HG02678 (cell line): ENCODE measurements at regions not wholly inside any gene's neighbourhood (a gene's known extent, or its start where the extent isn't known, plus 50 kb on each side); places are given as distances from the start of the nearest gene placed in this dataset.

Source experiments
- ATAC-seq: cut with Tn5 transposase; IDR thresholded peaks from one replicate; pipeline ENCODE4 v1.9.1; 2021; ENCODE audit warnings: mild to moderate bottlenecking, moderate library complexity; ENCODE audit not compliant: unreplicated experiment

DNA sequence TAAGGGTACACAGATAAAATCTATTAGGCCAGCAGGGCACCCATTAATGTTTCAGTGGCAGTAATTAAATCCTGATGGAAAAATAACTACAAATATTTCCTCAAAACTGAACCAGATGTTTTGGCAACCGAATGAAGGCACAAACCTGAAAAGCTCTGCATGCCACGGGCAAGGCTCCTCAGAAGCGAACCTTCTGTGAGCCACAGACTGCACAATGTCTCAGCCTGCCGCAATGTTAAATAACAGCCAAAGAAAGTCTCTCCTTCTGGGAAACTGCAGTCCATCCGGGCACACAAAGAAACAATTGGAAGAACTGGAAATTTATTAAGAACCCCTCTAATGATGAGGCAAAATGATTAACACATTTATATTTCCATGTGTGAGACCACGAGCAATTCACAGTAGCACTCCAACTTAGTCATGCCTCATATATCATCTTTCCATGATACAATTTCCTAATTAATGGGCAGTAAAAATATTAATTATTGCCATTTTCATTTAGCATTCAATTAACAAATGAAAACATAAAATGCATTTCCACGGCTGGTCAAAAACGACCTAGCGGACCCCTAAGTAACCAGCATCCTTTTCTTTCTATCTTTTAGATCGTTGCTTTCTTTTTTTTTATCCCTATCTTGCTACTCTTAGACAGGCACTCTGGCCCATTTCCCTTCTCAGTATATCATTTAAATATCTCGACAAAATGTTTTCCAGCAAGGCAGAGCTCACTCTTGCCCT is 237.5 kb downstream of the EPHA4 start:
- no peak for ATAC-seq

DNA sequence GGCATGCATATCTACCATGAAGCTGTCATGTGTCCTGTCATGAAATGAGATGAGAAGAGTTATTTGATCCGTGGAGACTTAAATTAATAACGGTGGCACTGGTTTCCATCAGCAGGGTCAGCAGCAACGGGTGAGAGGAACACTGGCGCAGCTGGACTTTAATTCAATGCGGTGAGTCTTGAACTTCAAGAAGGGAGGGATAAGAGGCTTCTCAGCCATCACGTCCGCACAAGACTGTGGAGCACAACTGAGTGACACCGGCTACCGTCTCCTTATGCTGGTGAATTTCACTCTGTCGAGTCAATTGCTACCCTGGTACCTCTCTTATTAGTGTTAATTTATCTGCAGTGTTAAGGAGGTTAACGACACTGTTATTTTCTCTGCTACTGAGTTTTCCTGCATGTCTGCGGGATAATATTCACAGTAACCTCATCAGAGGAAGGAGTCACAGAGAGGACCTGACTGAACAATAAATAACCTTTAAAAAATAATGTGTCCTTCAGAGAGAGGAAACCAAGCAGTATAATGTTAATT is 236.8 kb downstream of the EPHA4 start:
- no peak for ATAC-seq

DNA sequence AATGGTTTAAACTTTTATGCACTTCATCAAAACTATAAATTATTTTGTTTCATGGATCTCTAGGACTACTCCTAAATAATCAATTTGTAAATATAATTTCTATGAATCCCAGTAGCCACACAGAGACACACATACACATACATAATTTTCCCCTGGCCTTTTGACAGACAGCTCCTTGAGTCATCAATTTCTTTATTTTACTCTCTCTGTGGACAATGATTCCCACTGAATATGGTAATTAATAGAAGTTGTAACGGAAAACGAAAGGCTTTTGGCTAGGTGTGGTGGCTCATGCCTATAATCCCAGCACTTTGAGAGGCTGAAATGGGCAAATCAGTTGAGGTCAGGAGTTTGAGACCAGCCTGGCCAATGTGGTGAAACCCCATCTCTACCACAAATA is 235.1 kb downstream of the EPHA4 start:
- ATAC-seq, result no peak

DNA sequence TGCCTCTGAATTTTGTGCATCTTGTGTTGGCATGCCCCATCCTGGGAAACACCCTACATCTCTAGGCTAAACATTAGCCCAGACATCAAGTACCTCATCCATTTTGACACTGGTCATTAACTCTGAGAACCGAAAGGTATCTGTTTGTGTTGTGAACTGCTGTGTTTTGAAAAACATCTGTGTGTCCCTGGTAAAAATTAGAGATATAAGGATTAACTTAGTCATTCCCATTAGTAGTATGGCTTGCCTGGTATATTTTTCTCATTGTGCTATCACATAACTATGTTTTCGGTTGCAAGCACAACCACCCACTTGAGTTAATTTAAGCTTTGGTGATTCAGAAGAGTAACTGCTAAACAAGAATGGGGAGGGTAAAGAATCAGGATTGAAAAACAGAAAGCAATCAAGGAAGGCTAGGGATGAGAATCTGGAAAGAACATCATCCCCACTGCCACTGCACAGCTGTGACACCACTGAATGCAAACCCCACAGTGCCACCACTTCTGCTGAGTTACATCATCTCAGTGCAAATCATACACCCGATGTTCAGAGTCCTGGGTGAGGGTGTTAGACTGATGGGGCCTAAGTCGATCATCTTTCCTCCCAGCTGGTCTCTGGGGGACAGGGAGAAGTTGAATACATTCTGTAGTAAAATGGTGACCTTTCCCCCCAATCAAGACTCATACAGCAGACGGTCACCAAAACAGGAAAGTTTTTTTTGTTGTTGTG is 234.0 kb downstream of the EPHA4 start:
- no peak for ATAC-seq

DNA sequence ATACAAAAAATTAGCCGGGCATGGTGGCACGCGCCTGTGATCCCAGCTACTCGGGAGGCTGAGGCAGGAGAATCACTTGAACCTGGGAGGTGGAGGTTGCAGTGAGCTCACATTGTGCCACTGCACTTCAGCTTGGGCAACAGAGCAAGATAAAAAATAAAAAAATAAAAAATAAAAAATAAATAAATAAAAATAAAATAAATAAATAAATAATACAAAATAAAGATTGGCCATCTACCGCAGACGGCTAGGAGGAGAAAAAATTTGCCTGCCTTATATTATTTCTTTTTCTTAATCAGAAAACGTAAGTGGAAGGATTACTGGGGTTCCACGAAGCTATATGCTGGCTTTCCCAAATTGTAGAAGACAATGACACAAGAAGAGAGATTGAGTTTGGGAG is 229.7 kb downstream of the EPHA4 start:
- ATAC-seq, result no peak

DNA sequence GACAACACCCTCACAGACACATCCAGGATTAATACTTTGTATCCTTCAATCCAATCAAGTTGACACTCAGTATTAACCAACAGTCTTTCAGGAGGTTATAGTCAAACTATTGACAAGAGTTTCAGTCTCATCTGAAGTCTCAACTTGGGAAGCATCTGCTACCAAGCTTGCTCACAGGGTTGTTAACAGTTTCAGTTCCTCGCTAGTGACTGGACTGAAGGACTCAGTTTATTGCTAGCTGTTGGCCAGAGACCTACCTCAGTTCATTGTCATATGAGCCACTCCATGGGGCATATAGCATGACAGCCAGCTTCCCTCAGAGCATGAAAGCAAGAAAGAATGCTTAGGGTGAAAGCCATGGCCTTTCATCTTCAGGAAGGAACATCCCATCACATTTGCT is 228.6 kb downstream of the EPHA4 start:
- ATAC-seq, result no peak

DNA sequence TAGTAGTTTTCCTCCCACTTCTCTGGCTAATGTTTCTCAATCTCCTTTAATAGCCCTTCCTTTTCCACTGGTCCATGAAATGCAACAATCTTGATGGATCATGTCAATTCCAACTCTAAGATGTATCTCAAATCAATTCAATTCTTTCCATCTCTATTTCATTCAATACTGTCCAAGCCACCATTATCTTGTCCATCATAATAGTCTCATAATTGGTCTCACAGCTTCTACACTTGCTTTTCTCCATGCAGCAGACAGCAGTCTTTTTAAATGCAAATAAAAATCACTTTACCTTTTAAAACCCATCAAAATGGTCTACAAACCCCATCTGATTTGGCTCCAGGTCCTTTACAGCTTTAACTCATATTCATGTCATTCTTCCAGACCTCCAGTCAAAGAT is 226.6 kb downstream of the EPHA4 start:
- ATAC-seq, result no peak

DNA sequence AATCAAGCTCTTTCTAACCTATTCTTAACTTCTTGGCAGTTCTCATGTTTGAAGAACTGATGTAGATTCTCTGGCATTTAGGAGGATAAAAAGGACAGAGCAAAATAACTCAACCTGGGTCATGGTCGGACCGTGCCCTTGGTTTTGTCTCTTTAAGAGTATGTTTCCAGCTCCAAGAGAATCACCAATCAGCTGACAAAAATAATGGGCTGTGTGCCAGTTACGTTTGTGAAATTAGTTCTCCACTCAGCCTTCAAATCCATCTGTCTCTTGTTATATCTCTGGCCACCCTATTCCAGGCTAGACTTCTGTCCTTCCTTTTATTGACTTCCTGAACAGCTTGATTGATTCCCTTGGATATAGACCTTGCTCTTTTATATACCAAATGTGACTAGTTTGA is 225.7 kb downstream of the EPHA4 start:
- ATAC-seq, result no peak

GRCh38 chr2:221347471-221347870 is 224.6 kb downstream of the EPHA4 start:
- no peak for ATAC-seq

GRCh38 chr2:221350616-221351015 is 221.5 kb downstream of the EPHA4 start:
- ATAC-seq, result no peak

DNA sequence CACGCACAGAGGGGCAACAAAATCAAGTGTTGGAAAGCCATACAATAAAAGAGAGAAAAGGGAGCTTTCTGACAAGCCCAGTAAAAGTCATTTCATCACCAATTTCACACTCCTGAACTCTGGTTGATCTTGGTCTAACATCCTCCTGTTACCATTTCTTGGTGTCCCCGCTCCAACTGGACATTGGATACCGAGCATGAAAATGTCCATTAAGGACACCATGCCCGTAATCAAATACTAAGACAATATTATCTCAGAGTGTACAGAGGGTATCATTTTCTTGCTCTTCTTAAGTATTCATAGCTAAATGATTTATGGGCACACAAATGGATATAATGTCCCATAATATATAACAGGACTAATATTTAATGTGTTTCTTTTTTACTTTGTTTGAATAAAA is 218.9 kb downstream of the EPHA4 start:
- ATAC-seq, result no peak

DNA sequence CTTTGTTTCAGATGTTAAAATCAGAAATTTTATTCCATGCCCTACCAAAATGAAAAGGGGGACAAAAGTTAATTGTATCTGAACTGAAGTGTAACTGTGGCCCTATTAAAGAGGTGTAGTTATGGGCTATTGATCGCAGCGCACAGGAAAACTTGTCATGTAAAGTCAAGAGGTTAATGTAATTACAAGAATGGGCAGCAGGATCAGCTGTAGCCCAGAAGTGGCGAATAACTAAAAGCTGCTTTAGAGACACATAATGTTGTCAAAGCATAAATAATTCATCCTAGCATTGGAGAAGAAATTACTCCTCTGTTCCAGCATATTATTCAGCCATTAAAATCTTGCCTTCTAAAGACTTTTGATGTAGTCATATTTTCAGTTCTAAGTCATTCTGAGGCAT is 211.8 kb downstream of the EPHA4 start:
- no peak for ATAC-seq

- ATAC-seq, result no peak
Measured at GRCh38 chr2:221360742-221361141, 211.4 kb downstream of the EPHA4 start.

DNA sequence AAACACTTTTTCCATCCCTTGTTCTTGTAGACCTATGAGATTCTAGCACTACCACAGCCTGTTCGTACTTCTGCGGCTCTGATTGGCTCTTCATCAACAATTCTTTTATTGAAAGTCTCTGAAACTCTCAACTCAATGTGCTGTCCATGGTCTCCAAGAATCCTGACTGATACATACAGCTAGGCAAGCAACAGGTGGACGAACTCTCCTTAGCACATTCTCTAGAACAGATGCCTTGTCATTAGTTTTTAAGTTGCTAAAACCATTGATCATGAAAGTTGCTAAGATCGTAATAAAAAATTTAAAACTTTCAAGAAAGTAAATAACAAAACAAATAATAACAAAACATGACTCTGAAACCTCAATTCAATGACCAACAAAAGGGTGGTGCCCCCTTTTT is 210.5 kb downstream of the EPHA4 start:
- ATAC-seq, result no peak

- ATAC-seq, result no peak
Measured at GRCh38 chr2:221364672-221365071, 207.4 kb downstream of the EPHA4 start.
